ENCODE measurements at regions not wholly inside any gene's neighbourhood (a gene's known extent, or its start where the extent isn't known, plus 50 kb on each side); places are given as distances from the start of the nearest gene placed in this dataset.

DNA sequence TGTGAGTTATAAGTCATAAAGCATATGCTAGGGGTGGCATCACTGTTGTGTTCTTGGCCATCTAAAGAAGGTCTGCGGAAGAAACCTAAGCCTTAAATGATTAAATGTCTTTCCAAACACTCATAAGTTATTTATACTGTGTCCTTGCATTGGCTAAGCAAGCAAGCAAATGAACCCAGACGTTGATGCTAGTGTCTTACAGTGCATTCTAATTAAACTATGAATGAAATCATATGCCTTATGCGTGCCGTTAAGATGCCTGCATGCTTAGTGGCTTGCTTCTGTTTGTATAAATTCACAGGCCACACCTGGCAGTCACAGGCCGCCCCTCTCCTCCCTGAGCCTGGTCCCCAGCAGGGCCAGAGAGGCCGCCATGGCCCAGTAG is 49.9 kb downstream of the RIN2 start:
- DNase-seq (ENCODE audit: low spot score) = no peak

DNA sequence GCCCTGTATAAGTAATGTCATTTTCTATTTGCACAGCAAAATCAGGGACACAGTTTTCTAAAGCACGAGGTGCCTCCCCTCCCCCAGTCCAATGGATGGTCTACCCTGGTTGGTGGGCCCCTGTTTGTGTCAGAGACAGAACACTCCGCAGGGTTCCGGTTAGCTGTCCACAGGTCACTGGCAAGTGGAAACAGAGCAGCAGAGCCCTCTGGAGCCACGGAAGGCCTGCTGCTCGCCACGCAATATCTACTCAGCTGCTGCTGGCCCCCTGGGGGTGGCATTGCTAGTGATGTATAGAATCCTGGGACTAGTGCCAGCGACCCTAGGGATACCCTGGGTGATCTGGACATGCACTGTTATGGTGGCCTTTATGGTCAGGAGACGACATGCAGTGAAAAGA is 50.4 kb downstream of the RIN2 start:
- no peak for DNase-seq (ENCODE audit: low spot score)

DNA sequence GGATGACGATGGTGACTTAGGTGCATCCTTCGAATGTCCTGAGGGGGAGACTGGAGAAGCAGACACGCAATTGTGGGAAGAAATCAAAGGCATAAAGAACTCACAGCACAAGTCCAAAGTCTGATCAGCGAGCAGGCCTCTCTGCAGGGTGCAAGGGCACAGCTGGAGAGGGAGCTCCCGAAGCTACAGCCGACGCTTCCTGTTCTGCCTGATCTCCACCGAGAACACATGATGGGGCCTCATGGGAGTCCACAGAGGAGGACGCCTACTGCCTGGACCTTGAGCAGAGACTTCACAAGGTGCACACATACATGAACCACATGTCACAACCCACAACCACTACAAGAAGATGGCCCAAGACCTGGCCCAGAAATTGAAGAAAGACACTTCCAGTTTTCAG is 51.4 kb downstream of the RIN2 start:
- DNase-seq (ENCODE audit: low spot score) = no peak

DNA sequence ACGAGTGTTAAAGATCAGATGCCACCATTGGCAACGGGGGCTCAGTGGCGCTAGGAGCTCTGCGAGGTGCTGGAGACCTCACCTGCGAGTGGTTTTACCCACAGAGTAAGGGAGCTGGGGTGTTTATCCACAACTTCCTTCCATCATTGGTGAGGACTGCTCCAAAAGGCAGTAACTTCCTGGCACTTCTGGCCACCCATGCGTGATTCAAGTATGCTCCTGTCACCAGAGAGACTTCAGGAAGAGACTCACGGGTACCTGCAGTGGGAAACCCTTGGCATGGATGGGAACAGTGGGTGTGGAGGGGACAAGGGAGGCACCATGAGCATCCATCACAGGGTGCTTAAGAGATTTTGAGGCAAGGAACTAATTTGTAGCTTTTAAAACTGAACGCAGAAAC is 53.2 kb downstream of the RIN2 start:
- DNase-seq (ENCODE audit: low spot score) = no peak

DNA sequence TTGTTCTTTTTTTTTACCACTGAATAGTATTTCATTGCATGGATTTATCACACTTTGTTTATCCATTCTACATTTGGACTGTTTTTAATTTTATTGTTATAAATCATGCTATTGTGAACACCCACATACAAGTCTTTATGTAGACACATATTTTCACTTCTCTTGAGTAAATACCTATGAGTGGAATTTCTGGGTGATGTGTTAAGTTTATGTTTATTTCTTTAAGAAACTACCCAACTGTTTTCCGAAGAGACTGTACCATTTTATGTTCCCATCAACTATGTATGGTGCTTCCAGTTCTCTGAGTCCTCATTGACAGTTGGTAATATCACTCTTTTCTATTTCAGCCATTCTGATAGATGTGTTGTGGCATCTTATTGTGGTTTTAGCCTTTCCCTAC is 54.0 kb downstream of the RIN2 start:
- DNase-seq (ENCODE audit: low spot score) = no peak

DNA sequence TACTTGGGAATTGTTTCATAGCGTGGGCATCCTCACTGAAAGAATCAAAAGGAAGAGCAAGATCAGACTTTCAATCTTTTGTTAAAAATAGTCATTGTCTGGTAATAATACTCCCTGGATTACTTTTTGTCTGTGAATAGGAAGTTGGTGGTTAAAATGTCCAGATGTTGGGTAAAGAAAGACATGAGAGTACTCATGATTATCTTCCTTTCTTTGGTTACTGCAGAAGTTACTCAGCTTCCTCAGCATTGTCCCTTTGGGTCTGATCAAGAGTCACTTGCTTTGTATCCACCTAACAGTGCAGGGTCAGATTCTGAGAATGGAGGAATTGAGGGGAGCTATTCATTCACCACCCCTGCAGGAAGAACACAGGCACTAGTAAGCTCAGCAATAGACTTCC is 54.6 kb downstream of the RIN2 start:
- no peak for DNase-seq (ENCODE audit: low spot score)

DNA sequence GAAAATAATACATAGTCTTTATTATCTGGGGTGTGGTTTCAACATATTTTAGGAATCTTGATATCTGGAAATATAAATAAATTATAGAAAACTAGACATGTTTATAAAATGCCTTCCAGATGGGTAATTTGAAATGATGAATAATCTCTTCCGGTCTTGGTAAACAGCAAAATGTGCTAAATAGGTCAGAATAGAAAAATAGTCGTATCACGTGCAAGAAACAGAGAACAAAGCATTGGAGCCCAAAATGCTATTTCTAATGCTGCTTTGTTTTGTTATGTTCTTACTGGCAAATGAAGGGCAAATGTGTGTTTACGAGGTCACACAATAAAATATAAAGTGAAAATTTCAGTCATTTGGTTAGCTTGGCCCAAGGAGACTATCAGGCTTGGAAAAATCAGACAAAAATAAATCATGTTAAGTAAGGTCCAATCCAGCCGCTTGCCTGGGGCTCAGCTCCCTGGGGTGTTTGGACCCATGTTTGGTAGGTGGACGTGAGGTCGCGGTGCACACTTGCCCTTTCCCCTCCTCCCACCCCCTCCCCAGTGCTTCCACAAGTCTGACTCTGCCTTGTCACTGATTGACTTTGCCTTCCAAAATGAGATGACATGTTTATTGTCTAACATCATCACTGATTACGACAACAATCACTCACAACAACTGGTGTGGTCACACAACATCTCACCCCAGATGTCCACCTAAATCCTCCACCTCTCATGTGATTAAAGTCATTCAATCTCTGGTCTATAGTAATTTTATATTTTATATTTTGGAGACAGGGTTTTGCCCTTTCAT is 56.0 kb downstream of the RIN2 start:
- DNase-seq (ENCODE audit: low spot score) = no peak

DNA sequence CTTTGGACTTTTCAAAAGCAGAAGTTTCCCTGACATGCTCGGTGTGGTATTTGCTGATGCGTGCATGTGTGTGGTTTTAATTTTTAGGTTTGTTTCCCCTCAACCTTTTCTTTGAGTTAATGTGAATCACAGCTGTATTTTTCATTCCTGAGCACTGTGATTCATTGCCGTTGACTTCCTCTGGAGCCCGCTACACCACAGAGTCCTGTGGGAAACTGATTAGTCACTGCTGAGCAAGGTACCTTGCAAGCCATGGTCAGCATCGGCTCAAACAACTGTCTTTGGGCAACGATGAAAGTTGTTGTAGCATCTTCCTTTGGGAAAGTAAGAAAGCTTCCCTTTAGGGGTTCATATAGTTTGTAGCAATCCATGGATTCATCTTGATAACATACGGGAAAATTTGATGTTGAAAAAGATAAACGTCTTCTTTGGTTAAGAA is 57.5 kb downstream of the RIN2 start:
- DNase-seq (ENCODE audit: low spot score) = no peak

DNA sequence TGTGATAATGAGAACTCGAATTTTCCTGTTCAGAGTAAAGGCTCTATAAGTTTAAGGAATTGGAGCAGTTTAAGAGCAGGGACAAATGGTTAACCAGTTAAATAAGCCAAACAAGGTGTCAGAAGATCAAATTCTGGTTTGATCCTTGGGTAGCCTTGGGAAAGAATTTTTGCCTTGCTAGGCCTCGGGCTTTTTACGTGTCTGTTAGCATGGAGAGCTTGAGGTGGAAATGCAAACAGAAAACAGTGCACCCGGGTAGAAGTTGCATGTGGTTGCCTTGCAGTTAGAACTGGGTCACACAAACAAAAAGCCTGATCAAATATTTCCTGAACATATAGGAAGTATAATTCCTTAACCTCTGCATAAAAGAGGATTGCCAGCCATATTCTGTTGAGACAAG is 58.3 kb downstream of the RIN2 start:
- no peak for DNase-seq (ENCODE audit: low spot score)

DNA sequence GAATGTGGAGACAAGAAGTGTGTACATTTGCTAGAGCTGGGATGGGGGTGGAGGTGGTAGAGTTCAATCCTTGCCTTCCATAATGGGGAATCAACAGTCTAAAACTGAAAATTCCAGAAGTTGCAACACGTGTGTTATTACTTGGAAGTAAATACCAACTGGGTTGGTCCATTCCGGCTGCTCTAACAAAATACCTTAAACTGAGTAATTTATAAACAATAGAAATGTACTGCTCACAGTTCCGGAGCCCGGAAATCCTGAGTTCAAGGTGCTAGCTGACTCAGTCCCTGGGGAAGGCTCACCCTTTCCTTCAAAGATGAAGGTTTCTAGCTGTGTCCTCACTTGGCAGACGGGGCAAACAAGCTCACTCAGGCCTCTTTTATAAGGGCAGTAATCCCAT is 59.0 kb downstream of the RIN2 start:
- DNase-seq (ENCODE audit: low spot score) = no peak

DNA sequence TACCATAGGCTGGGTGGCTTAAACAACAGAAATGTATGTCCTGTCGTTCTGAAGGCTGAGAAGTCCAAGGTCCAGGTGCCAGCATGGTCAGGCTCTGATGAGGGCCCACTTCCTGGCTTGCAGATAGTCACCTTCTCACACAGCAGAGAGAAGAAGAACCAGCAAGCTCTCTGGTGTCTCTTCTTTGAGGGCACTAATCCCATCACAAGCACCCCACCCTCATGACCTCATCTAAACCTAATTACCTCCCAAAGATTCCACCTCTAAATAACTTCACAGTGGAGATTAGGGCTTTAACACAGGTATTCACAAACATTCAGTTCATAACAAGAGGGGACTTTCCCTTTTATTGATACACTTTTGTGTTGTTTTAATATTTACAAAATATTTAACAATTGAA is 61.1 kb downstream of the RIN2 start:
- DNase-seq (ENCODE audit: low spot score) = no peak

DNA sequence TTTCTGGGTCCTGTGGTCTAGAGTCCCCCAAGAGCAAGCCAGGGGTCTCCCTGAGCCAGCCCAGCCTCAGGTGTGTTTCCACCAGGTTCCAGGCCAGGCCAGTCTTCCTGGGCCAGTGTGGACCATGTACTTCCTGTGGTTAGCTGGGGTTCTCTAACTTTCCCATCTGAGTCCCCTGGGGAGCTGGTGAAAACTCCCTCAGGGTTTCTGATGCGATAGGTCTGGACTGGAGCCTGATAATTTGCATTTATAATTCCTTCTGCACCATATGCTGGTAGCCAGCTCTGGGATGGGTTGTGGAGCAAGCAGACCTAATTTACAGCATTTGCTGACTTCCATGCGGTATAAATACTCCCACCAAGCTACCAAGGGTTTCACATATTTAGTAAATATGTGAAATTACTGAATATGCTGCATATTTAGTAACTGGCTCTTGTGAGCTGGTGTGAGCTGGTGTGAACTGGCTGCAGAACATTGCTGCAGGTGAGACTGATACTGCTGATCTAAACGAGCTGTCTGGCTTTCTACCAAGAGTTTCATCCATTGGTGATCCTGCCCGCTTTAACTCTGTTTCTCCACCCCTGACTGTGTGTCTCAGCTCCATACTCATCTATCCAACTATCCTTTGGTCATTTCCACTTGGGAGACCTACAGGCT is 62.6 kb downstream of the RIN2 start:
- no peak for DNase-seq (ENCODE audit: low spot score)

DNA sequence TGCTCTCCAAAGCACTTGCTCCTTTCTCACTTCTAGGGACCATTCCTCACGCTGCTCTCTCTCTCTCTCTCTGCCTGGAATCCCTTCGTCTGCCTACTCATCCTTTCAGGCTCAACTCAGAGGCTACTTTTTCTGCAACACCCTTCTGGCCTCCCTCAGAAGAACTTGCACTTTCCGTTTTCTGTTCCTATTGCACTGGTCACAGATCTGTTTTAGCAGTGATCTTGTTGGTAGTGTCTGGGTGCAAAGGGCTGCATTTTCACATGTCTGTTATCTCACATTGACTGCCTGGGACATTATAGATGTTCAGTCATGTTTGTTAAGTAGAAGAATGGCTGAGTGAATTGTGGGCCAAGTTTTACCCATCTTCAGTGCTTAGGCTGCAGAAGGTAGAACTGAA is 63.5 kb downstream of the RIN2 start:
- no peak for DNase-seq (ENCODE audit: low spot score)

DNA sequence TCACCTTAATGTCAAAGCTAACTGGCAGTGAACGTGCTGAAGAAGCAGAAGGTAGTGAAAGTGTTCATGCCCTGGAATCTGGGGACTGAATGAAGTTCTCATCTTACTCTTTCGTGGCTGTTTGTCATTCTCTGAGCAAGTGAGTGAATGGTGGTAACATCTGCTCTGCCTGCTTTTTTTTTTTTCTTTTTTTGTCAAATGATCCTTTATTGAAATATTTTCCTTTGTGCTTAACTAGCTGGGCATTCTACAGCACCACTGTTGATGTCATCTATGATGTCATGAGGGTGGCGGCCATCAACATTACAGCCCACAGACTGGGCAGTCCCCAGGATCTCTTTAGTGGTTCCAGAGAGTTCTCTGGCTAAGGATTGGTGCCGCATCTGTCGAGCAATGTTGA is 65.2 kb downstream of the RIN2 start:
- DNase-seq (ENCODE audit: low spot score) = no peak

DNA sequence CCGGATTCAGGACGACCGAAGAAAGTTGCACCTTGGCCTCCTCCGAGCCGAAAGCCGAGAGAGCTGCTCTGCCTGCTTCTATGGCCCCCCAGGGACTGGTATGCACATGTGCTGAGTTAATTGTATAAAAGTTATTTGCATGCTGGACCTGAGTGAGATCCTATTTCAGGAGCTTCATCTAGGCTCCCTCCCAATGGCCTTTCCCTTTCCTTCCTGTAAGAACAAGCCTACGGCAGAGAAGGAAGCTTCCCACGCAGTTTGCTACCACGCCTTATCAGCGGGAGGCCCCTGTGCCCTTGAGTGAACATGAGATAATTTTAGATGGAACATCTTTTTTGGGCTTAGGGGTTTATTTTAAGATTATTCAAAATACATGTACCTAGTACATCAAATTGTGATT is 65.9 kb downstream of the RIN2 start:
- no peak for DNase-seq (ENCODE audit: low spot score)

DNA sequence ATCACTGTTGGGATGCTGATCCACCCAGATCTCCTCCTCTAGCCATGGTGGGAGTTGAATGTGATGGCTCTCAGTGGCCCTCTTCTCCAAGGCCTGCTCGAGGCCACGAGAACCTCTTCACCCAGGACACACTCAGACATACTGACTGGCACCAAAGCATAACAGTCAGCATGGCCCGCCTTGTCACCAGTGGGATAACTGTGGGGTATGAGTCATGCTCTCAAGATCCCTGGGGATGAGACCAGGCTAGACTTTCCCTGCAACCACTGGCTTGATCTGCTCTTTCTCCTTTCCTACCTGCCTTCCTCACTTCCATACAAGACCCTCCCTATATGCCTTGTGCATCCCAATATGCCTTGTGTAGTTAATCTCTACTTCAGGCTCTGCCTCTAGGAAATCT is 66.8 kb downstream of the RIN2 start:
- no peak for DNase-seq (ENCODE audit: low spot score)

DNA sequence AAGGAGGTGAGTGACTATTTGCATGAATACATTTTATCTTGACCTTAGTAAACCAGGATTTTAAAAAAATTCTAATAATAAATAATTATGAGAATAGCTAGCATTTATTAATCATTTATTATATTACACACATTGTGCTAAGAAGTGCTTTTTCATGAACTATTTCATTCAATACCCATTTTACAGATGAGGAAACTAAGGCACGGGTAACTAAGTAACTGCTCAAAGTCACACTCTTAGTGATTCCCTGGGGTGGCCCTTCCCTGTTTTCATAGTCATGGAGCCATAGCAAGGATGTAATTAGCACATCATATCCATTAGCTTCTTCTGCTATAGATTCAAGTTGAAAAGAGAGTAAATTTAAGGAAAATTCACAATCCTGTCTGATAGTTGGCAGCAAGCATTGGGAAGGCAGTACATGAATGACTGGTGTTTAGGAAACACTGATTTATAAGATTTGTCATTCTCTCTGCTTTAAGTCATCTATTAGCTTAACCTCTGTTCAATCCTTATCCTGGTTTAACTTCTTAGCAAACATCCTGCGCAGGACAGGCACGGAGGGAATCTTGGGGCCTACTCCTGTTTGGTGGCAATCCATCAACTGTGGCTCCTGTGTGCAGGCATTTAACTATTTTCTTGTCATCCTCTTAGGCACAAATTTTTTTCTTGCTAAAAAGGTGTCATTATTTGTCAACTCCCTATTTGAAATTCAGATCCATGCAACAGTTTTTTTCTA is 68.3 kb downstream of the RIN2 start:
- no peak for DNase-seq (ENCODE audit: low spot score)

DNA sequence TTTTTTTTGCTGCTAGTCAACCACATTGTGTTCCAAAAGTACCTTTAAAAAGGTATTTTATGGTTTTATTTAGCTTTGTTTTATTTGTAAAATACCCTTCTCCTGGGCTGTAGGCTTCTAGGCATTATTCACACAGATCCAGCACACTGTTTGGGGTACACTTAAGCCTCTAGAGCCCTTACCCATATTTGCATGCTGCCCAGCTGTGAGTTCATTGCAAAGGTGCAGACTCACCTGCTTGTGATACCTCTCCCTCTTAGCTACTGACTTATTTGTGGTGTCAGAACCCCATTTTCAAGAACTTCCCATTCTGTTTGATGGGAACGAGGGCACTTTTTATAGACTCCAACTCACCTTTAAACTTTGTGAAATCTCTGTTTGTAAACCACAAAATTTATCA is 69.8 kb downstream of the RIN2 start:
- no peak for DNase-seq (ENCODE audit: low spot score)

DNA sequence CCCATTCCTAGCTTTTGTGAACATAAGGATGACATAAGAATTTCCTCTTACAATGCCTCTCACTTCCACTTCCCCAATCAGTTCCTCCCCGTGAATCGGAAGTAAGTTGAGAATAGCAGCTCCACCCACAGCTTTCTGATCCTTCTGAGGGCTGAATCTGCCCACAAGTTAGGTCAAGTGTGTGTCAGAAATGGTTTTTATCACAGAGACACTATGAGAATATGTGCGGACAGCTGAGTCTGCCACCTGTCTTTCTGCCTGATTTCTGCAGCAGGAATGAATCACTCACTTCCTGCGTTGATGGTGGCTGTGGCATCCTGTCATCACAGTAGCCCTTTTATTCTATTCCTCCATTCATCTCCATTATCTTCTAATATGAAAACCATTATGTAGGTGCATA is 70.2 kb downstream of the RIN2 start:
- DNase-seq (ENCODE audit: low spot score) = peak; percentile 18

DNA sequence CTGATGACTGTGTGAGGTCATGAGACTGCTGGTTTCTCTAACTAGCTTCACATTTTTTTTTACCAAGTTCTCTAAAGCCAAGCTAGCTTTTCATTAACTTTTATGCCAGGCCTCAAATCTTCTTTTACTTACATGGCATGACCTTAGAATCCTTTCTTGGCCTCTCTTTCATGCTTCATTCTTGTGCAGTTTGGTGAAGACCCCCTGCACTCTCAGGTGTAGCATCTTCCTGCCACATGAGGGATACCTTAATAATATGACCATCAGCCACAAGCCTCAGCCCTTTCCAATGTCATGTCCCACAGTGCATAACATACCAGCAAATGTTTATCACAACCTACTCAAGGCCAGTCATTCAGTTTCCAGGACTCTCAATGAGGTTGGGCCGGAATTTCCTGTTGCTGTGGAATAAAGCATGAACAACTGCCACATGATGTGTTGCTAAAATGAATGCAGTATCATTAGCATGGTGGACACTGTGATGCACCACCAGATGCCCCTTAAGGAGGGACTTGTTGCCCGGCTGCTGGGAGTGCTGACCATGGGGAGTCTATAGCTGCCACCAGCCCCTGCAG is 72.2 kb downstream of the RIN2 start:
- DNase-seq (ENCODE audit: low spot score) = no peak

DNA sequence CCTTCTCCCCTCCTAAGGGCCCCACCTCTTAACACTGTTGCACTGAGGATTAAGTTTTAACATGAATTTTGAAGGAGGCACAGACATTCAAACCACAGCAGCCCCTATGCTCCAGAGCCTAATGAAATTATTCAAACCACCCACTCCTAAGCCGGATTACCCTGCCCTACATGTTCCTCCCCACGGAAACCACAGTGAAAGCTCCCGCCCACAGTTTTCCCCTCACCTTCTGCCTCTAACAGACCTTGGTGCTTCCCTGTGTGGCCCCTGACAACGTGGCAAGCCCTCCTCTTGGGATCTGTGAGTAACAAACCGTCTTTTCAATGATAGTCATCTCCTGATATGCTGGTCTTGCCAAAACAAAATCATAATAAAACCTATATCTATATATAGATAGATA is 74.8 kb downstream of the RIN2 start:
- DNase-seq (ENCODE audit: low spot score) = no peak

DNA sequence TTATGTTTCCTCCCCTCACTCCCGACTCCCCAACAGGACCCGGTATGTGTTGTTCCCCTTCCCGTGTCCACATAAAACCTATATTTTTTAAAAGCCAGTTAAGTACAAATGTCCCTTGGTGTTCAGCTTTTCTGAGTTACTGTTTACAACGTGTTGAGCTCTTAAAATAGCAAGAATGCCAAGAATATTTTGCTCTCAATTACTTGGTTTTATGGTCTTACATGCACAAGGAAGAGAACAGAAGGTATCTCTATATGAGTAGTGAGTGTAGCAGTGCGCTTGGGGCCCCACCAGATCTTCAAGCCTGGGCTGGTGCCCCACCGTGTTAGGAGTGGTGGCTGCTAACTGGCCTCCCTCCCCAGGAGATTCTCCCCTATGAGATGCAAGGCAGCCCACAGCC is 75.3 kb downstream of the RIN2 start:
- no peak for DNase-seq (ENCODE audit: low spot score)

DNA sequence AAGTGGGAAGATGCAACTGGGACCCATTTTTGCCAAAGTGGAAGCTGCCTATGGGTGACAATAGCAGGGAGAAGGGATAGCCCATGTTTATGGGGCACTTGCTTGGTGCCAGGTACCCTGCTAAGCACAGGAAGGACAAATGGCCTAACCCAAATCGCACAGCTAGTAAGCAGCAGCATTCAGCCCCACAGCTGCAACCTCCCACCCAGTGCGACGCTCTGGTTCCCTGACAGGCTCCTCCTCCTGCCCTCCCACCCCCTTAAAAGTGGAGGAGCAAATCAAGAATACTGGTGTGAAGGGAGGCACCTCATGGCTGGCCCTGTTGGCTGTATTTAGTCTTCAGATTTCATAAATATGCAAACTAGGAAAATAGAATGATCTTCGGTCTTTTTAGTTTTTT is 76.2 kb downstream of the RIN2 start:
- DNase-seq (ENCODE audit: low spot score) = no peak

All from CD4-positive, alpha-beta T cell treated with Interleukin-6 at 100 ng/mL for 8 hours (primary cell).